Stimulated activated CD8-positive, alpha-beta memory T cell treated with anti-CD3 and anti-CD28 coated beads, Interleukin-4, amount 100 ng/mL, for 1 hour (primary cell): ENCODE measurements at regions not wholly inside any gene's neighbourhood (a gene's known extent, or its start where the extent isn't known, plus 50 kb on each side); places are given as distances from the start of the nearest gene placed in this dataset.

Source experiments
- DNase-seq, 2 donors: peaks; one replicate each; pipeline ENCODE4 v3.0.0-alpha.2; 2020; ENCODE audit warnings: low read depth in 2 of 2, low spot score in 1 of 2

GRCh38 chr4:38189445-38189844 lies 229.2 kb downstream of the PTTG2 start:
- DNase-seq: no peak

- DNase-seq: no peak
Measured at GRCh38 chr4:38190717-38191178, 230.6 kb downstream of the PTTG2 start.

- no peak for DNase-seq
Measured at GRCh38 chr4:38192516-38192915, 232.3 kb downstream of the PTTG2 start.

GRCh38 chr4:38193236-38193863 lies 233.2 kb downstream of the PTTG2 start:
- no peak for DNase-seq

GRCh38 chr4:38194047-38194602 lies 233.9 kb downstream of the PTTG2 start:
- no peak for DNase-seq

GRCh38 chr4:38195486-38195885 lies 235.3 kb downstream of the PTTG2 start:
- DNase-seq: no peak

- no peak for DNase-seq
Measured at GRCh38 chr4:38195911-38196310, 235.7 kb downstream of the PTTG2 start.

- no peak for DNase-seq
Measured at GRCh38 chr4:38202242-38202641, 242.0 kb downstream of the PTTG2 start.

- DNase-seq: no peak
Measured at GRCh38 chr4:38203609-38204008, 243.4 kb downstream of the PTTG2 start.

- no peak for DNase-seq
Measured at GRCh38 chr4:38204339-38205035, 244.3 kb downstream of the PTTG2 start.

GRCh38 chr4:38205261-38205660 lies 245.1 kb downstream of the PTTG2 start:
- no peak for DNase-seq

- no peak for DNase-seq
Measured at GRCh38 chr4:38207110-38207457, 246.9 kb downstream of the PTTG2 start.

- DNase-seq: no peak
Measured at GRCh38 chr4:38209654-38210053, 249.5 kb downstream of the PTTG2 start.

- DNase-seq: no peak
Measured at GRCh38 chr4:38210396-38211114, 250.4 kb downstream of the PTTG2 start.

- no peak for DNase-seq
Measured at GRCh38 chr4:38211885-38212284, 251.7 kb downstream of the PTTG2 start.

GRCh38 chr4:38213083-38213805 lies 253.0 kb downstream of the PTTG2 start:
- no peak for DNase-seq

GRCh38 chr4:38222892-38223291 lies 262.7 kb downstream of the PTTG2 start:
- no peak for DNase-seq

- DNase-seq: no peak
Measured at GRCh38 chr4:38223306-38223705, 263.1 kb downstream of the PTTG2 start.

- DNase-seq: no peak
Measured at GRCh38 chr4:38223782-38224236, 263.6 kb downstream of the PTTG2 start.

GRCh38 chr4:38224850-38225249 lies 264.7 kb downstream of the PTTG2 start:
- no peak for DNase-seq

GRCh38 chr4:38226170-38226569 lies 266.0 kb downstream of the PTTG2 start:
- DNase-seq: no peak
